ENCODE measurements at regions not wholly inside any gene's neighbourhood (a gene's known extent, or its start where the extent isn't known, plus 50 kb on each side); places are given as distances from the start of the nearest gene placed in this dataset.

DNA sequence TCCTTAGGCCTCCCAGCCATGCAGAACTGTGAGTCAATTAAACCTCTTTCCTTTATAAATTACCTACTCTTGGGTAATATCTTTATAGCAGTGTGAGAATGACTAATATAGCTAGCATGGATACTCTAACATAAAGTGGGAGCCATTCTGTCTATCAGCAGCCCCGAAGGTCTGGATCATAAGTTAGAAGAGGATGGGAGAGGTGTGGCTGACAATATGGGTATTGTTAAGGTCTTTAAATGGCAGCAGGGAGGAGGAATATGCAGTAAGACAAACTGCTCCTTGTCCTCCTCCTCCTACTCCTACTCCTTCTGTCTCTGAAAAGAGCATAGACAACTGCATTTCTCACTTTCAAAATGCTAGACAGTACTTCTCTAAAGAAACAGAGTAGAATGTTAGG, 214.0 kb upstream of the C1orf87 start:
- TF ChIP-seq, protein P1, sequence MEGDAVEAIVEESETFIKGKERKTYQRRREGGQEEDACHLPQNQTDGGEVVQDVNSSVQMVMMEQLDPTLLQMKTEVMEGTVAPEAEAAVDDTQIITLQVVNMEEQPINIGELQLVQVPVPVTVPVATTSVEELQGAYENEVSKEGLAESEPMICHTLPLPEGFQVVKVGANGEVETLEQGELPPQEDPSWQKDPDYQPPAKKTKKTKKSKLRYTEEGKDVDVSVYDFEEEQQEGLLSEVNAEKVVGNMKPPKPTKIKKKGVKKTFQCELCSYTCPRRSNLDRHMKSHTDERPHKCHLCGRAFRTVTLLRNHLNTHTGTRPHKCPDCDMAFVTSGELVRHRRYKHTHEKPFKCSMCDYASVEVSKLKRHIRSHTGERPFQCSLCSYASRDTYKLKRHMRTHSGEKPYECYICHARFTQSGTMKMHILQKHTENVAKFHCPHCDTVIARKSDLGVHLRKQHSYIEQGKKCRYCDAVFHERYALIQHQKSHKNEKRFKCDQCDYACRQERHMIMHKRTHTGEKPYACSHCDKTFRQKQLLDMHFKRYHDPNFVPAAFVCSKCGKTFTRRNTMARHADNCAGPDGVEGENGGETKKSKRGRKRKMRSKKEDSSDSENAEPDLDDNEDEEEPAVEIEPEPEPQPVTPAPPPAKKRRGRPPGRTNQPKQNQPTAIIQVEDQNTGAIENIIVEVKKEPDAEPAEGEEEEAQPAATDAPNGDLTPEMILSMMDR (conservative IDR thresholded peaks at IDR 0.05; ENCODE audit: low read length), result no peak
- no peak for TF ChIP-seq EZH2phosphoT487 (IDR thresholded peaks at IDR 0.05; ENCODE audit: borderline replicate concordance, low read depth, low read length)

Measured in OCI-LY7 (cell line).